H1 (cell line): ENCODE measurements at regions not wholly inside any gene's neighbourhood (a gene's known extent, or its start where the extent isn't known, plus 50 kb on each side); places are given as distances from the start of the nearest gene placed in this dataset.

Experiments
- CTCF ChIP-seq, 3 experiments: IDR thresholded peaks; 1 replicate in 2 of 3; 2 replicates in 1 of 3; pipeline versions ENCODE4 v1.5.1 to v1.6.1; 2011; ENCODE audit warnings: low read length in 3 of 3, mild to moderate bottlenecking in 3 of 3, inconsistent platforms in 2 of 3, low read depth in 1 of 3, moderate library complexity in 1 of 3; ENCODE audit not compliant: insufficient read depth in 1 of 3; ENCODE audit errors: control extremely low read depth in 1 of 3
- JUN ChIP-seq: IDR thresholded peaks from 2 replicates; pipeline ENCODE4 v1.6.1; 2011; ENCODE audit warnings: low read depth, mild to moderate bottlenecking, improper control_type of control experiment, low read length
- NRF1 ChIP-seq: IDR thresholded peaks from 2 replicates; pipeline ENCODE4 v1.6.1; 2011; ENCODE audit warnings: mild to moderate bottlenecking, low read depth, low read length, improper control_type of control experiment
- RAD21 ChIP-seq, 2 experiments: IDR thresholded peaks in 1 of 2; conservative IDR thresholded peaks in 1 of 2; 2 replicates each; pipeline ENCODE4 v1.6.1; 2011; ENCODE audit warnings: low read depth in 2 of 2, low read length in 2 of 2, improper control_type of control experiment in 1 of 2, inconsistent platforms in 1 of 2, mild to moderate bottlenecking in 1 of 2, moderate library complexity in 1 of 2

GRCh38 chr21:19010251-19010650 lies 606.7 kb upstream of the TMPRSS15 start:
- TF ChIP-seq CTCF (IDR thresholded peaks at IDR 0.05; ENCODE audit: control extremely low read depth in 1 of 3, insufficient read depth in 1 of 3, low read depth in 1 of 3, low read length in 3 of 3) (no peak), JUN (no peak), RAD21 (IDR thresholded peaks at IDR 0.05 in 1 of 2, conservative IDR thresholded peaks at IDR 0.05 in 1 of 2; ENCODE audit: low read depth in 2 of 2, low read length in 2 of 2) (no peak), NRF1 (no peak)
